WTC11 (cell line): ENCODE measurements at regions not wholly inside any gene's neighbourhood (a gene's known extent, or its start where the extent isn't known, plus 50 kb on each side); places are given as distances from the start of the nearest gene placed in this dataset.

Experiments used
- ATAC-seq: fragments of 200-7000 bp; cut with Tn5 transposase; 2 replicates; pipeline ENCODE4 v1.10.0; 2021; ENCODE audit warnings: mild to moderate bottlenecking, moderate library complexity
- CTCF ChIA-PET: fragments of 300-600 bp; sonication (Branson Sonifier 250); formaldehyde crosslinking; loops from one replicate; lab custom pipeline; 2021; ENCODE audit warnings: antibody characterized with exemption; lab: Charles Lee
- POLR2A ChIA-PET: fragments of 350-600 bp; sonication (Branson Sonifier 250); formaldehyde crosslinking; loops from one replicate; lab custom pipeline; 2021; ENCODE audit warnings: antibody characterized with exemption; lab: Charles Lee
- DNase-seq: peaks from one replicate; pipeline ENCODE4 v3.0.0; 2021; ENCODE audit warnings: low spot score
- H3K27ac Mint-ChIP-seq: 2 replicates; pipeline ENCODE4 v1.8.0; 2021; ENCODE audit warnings: mixed read lengths
- H3K27me3 Mint-ChIP-seq: 2 replicates; pipeline ENCODE4 v1.8.0; 2021; ENCODE audit warnings: low read depth, mild to moderate bottlenecking, moderate library complexity, mixed read lengths
- H3K36me3 Mint-ChIP-seq: 2 replicates; pipeline ENCODE4 v1.8.0; 2021; ENCODE audit warnings: mixed read lengths
- H3K4me1 Mint-ChIP-seq: 2 replicates; pipeline ENCODE4 v1.8.0; 2022; ENCODE audit warnings: mixed read lengths
- H3K4me3 Mint-ChIP-seq: 2 replicates; pipeline ENCODE4 v1.8.0; 2021; ENCODE audit warnings: mild to moderate bottlenecking, moderate library complexity, mixed read lengths
- H3K9me3 Mint-ChIP-seq: 2 replicates; pipeline ENCODE4 v1.8.0; 2021; ENCODE audit warnings: mixed read lengths
- ATF2 ChIP-seq: sonication (generic); formaldehyde crosslinking; IDR thresholded peaks from 2 replicates; pipeline ENCODE4 v1.8.1; 2022; ENCODE audit warnings: low read depth, missing genetic modification reagents, borderline replicate concordance
- CREB1 ChIP-seq: sonication (generic); formaldehyde crosslinking; IDR thresholded peaks from 2 replicates; pipeline ENCODE4 v1.8.0; 2023; ENCODE audit warnings: mild to moderate bottlenecking, missing genetic modification reagents
- CTCF ChIP-seq: fragments of 200-600 bp; IDR thresholded peaks from 2 replicates; pipeline ENCODE4 v1.8.0; 2022; ENCODE audit warnings: antibody characterized with exemption
- EMX1 ChIP-seq: fragments of 250-450 bp; sonication (Bioruptor Pico); IDR thresholded peaks from 2 replicates; pipeline ENCODE4 v1.8.0; 2021; ENCODE audit warnings: mild to moderate bottlenecking
- ERG ChIP-seq: fragments of 250-450 bp; sonication (Bioruptor Pico); IDR thresholded peaks from 2 replicates; pipeline ENCODE4 v1.8.0; 2021; ENCODE audit warnings: mild to moderate bottlenecking
- FOXK1 ChIP-seq: sonication (generic); formaldehyde crosslinking; IDR thresholded peaks from 2 replicates; pipeline ENCODE4 v1.8.0; 2022; ENCODE audit warnings: mild to moderate bottlenecking, moderate library complexity, missing genetic modification reagents
- HMGXB4 ChIP-seq: sonication (generic); formaldehyde crosslinking; IDR thresholded peaks from 2 replicates; pipeline ENCODE4 v1.8.1; 2023; ENCODE audit warnings: mild to moderate bottlenecking, moderate library complexity, missing genetic modification reagents
- NFE2L1 ChIP-seq: sonication (generic); formaldehyde crosslinking; IDR thresholded peaks from 2 replicates; pipeline ENCODE4 v1.8.1; 2023; ENCODE audit warnings: missing genetic modification reagents
- PRDM15 ChIP-seq: sonication (generic); formaldehyde crosslinking; IDR thresholded peaks from 2 replicates; pipeline ENCODE4 v1.8.0; 2022; ENCODE audit warnings: missing genetic modification reagents
- PREB ChIP-seq: sonication (generic); formaldehyde crosslinking; IDR thresholded peaks from 2 replicates; pipeline ENCODE4 v1.8.1; 2022; ENCODE audit warnings: mild to moderate bottlenecking, missing genetic modification reagents, moderate library complexity, borderline replicate concordance
- SMAD3 ChIP-seq: sonication (generic); formaldehyde crosslinking; IDR thresholded peaks from 2 replicates; pipeline ENCODE4 v1.8.0; 2022; ENCODE audit warnings: missing genetic modification reagents, mild to moderate bottlenecking, borderline replicate concordance
- ZBTB21 ChIP-seq: sonication (generic); formaldehyde crosslinking; IDR thresholded peaks from 2 replicates; pipeline ENCODE4 v1.8.1; 2023; ENCODE audit warnings: mild to moderate bottlenecking, missing genetic modification reagents, borderline replicate concordance
- ZBTB43 ChIP-seq: sonication (generic); formaldehyde crosslinking; IDR thresholded peaks from 2 replicates; pipeline ENCODE4 v1.8.1; 2023; ENCODE audit warnings: mild to moderate bottlenecking, missing genetic modification reagents
- ZNF219 ChIP-seq: sonication (generic); formaldehyde crosslinking; IDR thresholded peaks from 2 replicates; pipeline ENCODE4 v1.8.0; 2023; ENCODE audit warnings: missing genetic modification reagents, mild to moderate bottlenecking, borderline replicate concordance
- ZNF263 ChIP-seq: sonication (generic); formaldehyde crosslinking; IDR thresholded peaks from 2 replicates; pipeline ENCODE4 v1.8.1; 2022; ENCODE audit warnings: low read depth, mild to moderate bottlenecking, moderate library complexity, missing genetic modification reagents
- ZNF317 ChIP-seq: sonication (generic); formaldehyde crosslinking; IDR thresholded peaks from 2 replicates; pipeline ENCODE4 v1.8.1; 2023; ENCODE audit warnings: low read depth, mild to moderate bottlenecking, moderate library complexity, missing genetic modification reagents, borderline replicate concordance
- ZNF671 ChIP-seq: fragments of 250-450 bp; sonication (Bioruptor Pico); IDR thresholded peaks from 2 replicates; pipeline ENCODE4 v1.8.0; 2021; ENCODE audit warnings: mild to moderate bottlenecking

- TF ChIP-seq PRDM15, result no peak
Measured at GRCh38 chr1:96596226-96596922, 125.2 kb upstream of the PTBP2 start (continued).

GRCh38 chr1:96597218-96597617 is 124.4 kb upstream of the PTBP2 start:
- CTCF ChIA-PET, result interaction anchor here (2.5 kb wide), 1 partner anchor 16 kb away, joined by 25 read pairs; no protein-coding TSS in a partner anchor
- Mint-ChIP-seq H3K4me1 (peaks cover 44% of the 10 kb centered on the region), H3K36me3 (peaks cover 9% of the 10 kb centered on the region), H3K27me3 (no peaks in the 10 kb centered on the region), H3K4me3 (no peak overlapping the region), H3K9me3 (peaks cover 11% of the 10 kb centered on the region), H3K27ac (no peak overlapping the region)
- POLR2A ChIA-PET, result interaction anchor here (0.7 kb wide), 1 partner anchor 132 kb away, joined by 4 read pairs; no protein-coding TSS in a partner anchor
- DNase-seq, result no peak
- no peak for ATAC-seq
- TF ChIP-seq SMAD3 (CRISPR knock-in tag) (no peak), ZBTB21 (no peak), FOXK1 (CRISPR knock-in tag) (no peak), EMX1 (CRISPR knock-in tag) (no peak), ERG (CRISPR knock-in tag) (no peak), PRDM15 (no peak), ZNF671 (CRISPR knock-in tag) (no peak), CREB1 (no peak), ZNF263 (CRISPR knock-in tag) (no peak), PREB (no peak), HMGXB4 (no peak), ZBTB43 (no peak), ATF2 (CRISPR knock-in tag) (no peak), CTCF (no peak), NFE2L1 (CRISPR knock-in tag) (no peak), ZNF317 (CRISPR knock-in tag) (no peak), ZNF219 (CRISPR knock-in tag) (no peak)
